ENCODE measurements at regions not wholly inside any gene's neighbourhood (a gene's known extent, or its start where the extent isn't known, plus 50 kb on each side); places are given as distances from the start of the nearest gene placed in this dataset.

DNA sequence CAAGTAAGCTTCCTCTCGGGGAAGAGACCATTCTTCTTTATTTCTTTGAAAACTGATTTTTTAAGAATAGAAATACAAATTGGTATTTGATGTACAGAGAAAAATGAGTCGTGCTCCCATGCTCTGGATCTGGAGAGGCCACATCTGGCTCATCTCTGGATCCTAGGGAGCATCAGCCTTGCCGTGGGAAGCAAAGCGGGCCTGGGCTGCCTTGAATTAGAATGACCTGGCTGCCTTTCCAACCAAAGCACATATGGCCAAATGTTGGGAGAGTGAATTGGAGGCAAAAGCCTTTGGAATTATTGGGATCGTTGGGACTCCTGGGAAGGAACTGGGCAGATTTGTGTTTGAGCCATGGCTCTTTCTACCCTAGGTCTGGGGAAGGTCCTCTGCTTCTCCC lies 80.0 kb downstream of the SLC25A47 start:
- Histone ChIP-seq H3K27me3 (ENCODE audit: insufficient read depth, low read length) (no peaks in the 10 kb centered on the region), H3K36me3 (ENCODE audit: insufficient read depth, low read length) (no peaks in the 10 kb centered on the region), H4K20me1 (ENCODE audit: insufficient read depth, low read length) (peaks cover 39% of the 10 kb centered on the region), H3K4me2 (ENCODE audit: low read length) (no peak overlapping the region), H3K27ac (ENCODE audit: low read depth, low read length) (no peak overlapping the region), H3K79me2 (ENCODE audit: insufficient read depth, low read length) (peaks cover 21% of the 10 kb centered on the region), H3K4me3 (ENCODE audit: insufficient read depth, low read depth, low read length) (no peak overlapping the region), H2AFZ (ENCODE audit: low read depth, low read length) (no peak overlapping the region), H3K9ac (ENCODE audit: low read length) (no peak overlapping the region), H3K4me1 (ENCODE audit: insufficient read depth, low read length) (peaks cover 18% of the 10 kb centered on the region), H3K9me3 (ENCODE audit: insufficient read depth, low read depth, low read length) (no peaks in the 10 kb centered on the region)
- Mint-ChIP-seq H3K27ac (ENCODE audit: unreplicated experiment) (no peak overlapping the region), H3K9me3 (ENCODE audit: unreplicated experiment) (no peaks in the 10 kb centered on the region), H3K27me3 (ENCODE audit: low read depth, unreplicated experiment) (no peaks in the 10 kb centered on the region), H3K4me3 (ENCODE audit: unreplicated experiment) (no peak overlapping the region), H3K4me1 (ENCODE audit: low read depth, unreplicated experiment) (peaks cover 29% of the 10 kb centered on the region), H3K36me3 (ENCODE audit: low read depth, unreplicated experiment) (peaks cover 13% of the 10 kb centered on the region)
- DNase-seq (ENCODE audit: low read depth) = no peak
- no peak for FAIRE-seq
- no peak for TF ChIP-seq EZH2 (IDR thresholded peaks at IDR 0.05; ENCODE audit: insufficient read depth, low read length)
- TF ChIP-seq CTCF (IDR thresholded peaks at IDR 0.05; ENCODE audit: insufficient read depth, low read depth, low read length) = no peak

- Mint-ChIP-seq H3K27ac (ENCODE audit: unreplicated experiment) (no peak overlapping the region), H3K4me1 (ENCODE audit: low read depth, unreplicated experiment) (peaks cover 34% of the 10 kb centered on the region), H3K9me3 (ENCODE audit: unreplicated experiment) (no peaks in the 10 kb centered on the region), H3K27me3 (ENCODE audit: low read depth, unreplicated experiment) (no peaks in the 10 kb centered on the region), H3K36me3 (ENCODE audit: low read depth, unreplicated experiment) (peaks cover 13% of the 10 kb centered on the region), H3K4me3 (ENCODE audit: unreplicated experiment) (no peak overlapping the region)
- DNase-seq (ENCODE audit: low read depth) = no peak
- H3K79me2 ChIP-seq (ENCODE audit: insufficient read depth, low read length) = peaks cover 21% of the 10 kb centered on the region
- no peak overlapping the region for H3K9ac ChIP-seq (ENCODE audit: low read length)
- FAIRE-seq = no peak
- no peak overlapping the region for H3K27ac ChIP-seq (ENCODE audit: low read depth, low read length)
- no peaks in the 10 kb centered on the region for H3K27me3 ChIP-seq (ENCODE audit: insufficient read depth, low read length)
- no peaks in the 10 kb centered on the region for H3K36me3 ChIP-seq (ENCODE audit: insufficient read depth, low read length)
- H4K20me1 ChIP-seq (ENCODE audit: insufficient read depth, low read length) = peaks cover 37% of the 10 kb centered on the region
- H3K4me1 ChIP-seq (ENCODE audit: insufficient read depth, low read length) = peaks cover 22% of the 10 kb centered on the region
- H3K4me3 ChIP-seq (ENCODE audit: insufficient read depth, low read depth, low read length) = no peak overlapping the region
- TF ChIP-seq CTCF (IDR thresholded peaks at IDR 0.05; ENCODE audit: insufficient read depth, low read depth, low read length) = no peak
- TF ChIP-seq EZH2 (IDR thresholded peaks at IDR 0.05; ENCODE audit: insufficient read depth, low read length) = no peak
- no peak overlapping the region for H3K4me2 ChIP-seq (ENCODE audit: low read length)
- H2AFZ ChIP-seq (ENCODE audit: low read depth, low read length) = no peak overlapping the region
- H3K9me3 ChIP-seq (ENCODE audit: insufficient read depth, low read depth, low read length) = no peaks in the 10 kb centered on the region
These were observed 80.7 kb downstream of the SLC25A47 start for GRCh38 chr14:100403802-100404365.

DNA sequence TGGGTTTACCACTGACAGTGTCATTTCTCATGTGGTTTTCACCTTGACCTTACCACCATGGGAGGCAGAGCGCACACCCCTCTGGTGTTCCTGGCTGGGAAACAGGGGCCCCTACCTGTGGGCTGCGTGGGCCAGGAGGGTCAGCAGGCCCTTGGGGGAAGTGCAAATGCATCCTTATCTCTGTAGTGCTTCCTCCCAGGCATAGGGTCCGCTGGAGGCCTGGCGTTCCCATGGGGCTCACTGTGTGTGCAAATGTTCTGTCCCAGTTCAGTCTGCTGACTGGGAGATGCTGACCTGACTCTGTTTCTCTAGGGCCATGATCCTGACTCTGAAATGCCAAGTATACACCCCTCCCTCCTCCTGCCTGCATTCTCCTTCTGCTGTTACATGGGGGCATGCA lies 81.3 kb downstream of the SLC25A47 start:
- H3K36me3 Mint-ChIP-seq (ENCODE audit: low read depth, unreplicated experiment) = peaks cover 13% of the 10 kb centered on the region
- H3K36me3 ChIP-seq (ENCODE audit: insufficient read depth, low read length) = no peaks in the 10 kb centered on the region
- H2AFZ ChIP-seq (ENCODE audit: low read depth, low read length) = no peak overlapping the region
- H3K4me3 Mint-ChIP-seq (ENCODE audit: unreplicated experiment) = no peak overlapping the region
- H4K20me1 ChIP-seq (ENCODE audit: insufficient read depth, low read length) = peaks cover 32% of the 10 kb centered on the region
- H3K27ac ChIP-seq (ENCODE audit: low read depth, low read length) = no peak overlapping the region
- H3K9ac ChIP-seq (ENCODE audit: low read length) = no peak overlapping the region
- H3K4me1 ChIP-seq (ENCODE audit: insufficient read depth, low read length) = peaks cover 27% of the 10 kb centered on the region
- no peaks in the 10 kb centered on the region for H3K27me3 ChIP-seq (ENCODE audit: insufficient read depth, low read length)
- TF ChIP-seq EZH2 (IDR thresholded peaks at IDR 0.05; ENCODE audit: insufficient read depth, low read length) (no peak), CTCF (IDR thresholded peaks at IDR 0.05; ENCODE audit: insufficient read depth, low read depth, low read length) (no peak)
- H3K27ac Mint-ChIP-seq (ENCODE audit: unreplicated experiment) = no peak overlapping the region
- H3K27me3 Mint-ChIP-seq (ENCODE audit: low read depth, unreplicated experiment) = no peaks in the 10 kb centered on the region
- DNase-seq (ENCODE audit: low read depth) (no peak), FAIRE-seq (no peak)
- no peak overlapping the region for H3K4me3 ChIP-seq (ENCODE audit: insufficient read depth, low read depth, low read length)
- no peaks in the 10 kb centered on the region for H3K9me3 ChIP-seq (ENCODE audit: insufficient read depth, low read depth, low read length)
- no peak overlapping the region for H3K4me2 ChIP-seq (ENCODE audit: low read length)
- H3K9me3 Mint-ChIP-seq (ENCODE audit: unreplicated experiment) = no peaks in the 10 kb centered on the region
- H3K79me2 ChIP-seq (ENCODE audit: insufficient read depth, low read length) = peaks cover 21% of the 10 kb centered on the region
- H3K4me1 Mint-ChIP-seq (ENCODE audit: low read depth, unreplicated experiment) = peaks cover 34% of the 10 kb centered on the region
